SK-N-SH (cell line): ENCODE measurements at regions not wholly inside any gene's neighbourhood (a gene's known extent, or its start where the extent isn't known, plus 50 kb on each side); places are given as distances from the start of the nearest gene placed in this dataset.

Experiments
- CTCF ChIA-PET: fragments of 300-600, 350-600 bp; formaldehyde crosslinking; extraction: SDS; loops from one replicate; lab custom pipeline; 2021; lab: Yijun Ruan, JAX
- POLR2A ChIA-PET: fragments of 350-600 bp; sonication (Branson Sonifier 250); formaldehyde crosslinking; extraction: SDS; loops from one replicate; lab custom pipeline; 2020; ENCODE audit warnings: antibody characterized with exemption, inconsistent platforms; lab: Yijun Ruan, JAX
- DNase-seq: peaks from one replicate; pipeline ENCODE4 v3.0.0; 2012
- H2AFZ ChIP-seq: fragments of 200-600 bp; sonication (generic); 2 replicates; pipeline ENCODE4 v1.8.1; 2016; ENCODE audit warnings: antibody characterized with exemption, mild to moderate bottlenecking, low read depth
- H3F3A ChIP-seq: fragments of 200-600 bp; sonication (generic); replicated peaks from 2 replicates; pipeline ENCODE3; 2016; ENCODE audit warnings: antibody characterized with exemption, mild to moderate bottlenecking; ENCODE audit not compliant: insufficient read depth
- H3K27ac ChIP-seq, 2 experiments: fragments of 200-500 bp in 1 of 2; fragments of 200-600 bp in 1 of 2; sonication (Bioruptor generic) in 1 of 2; sonication (generic), shearing (Covaris generic) in 1 of 2; 2 replicates each; pipeline versions ENCODE4 v1.5.1 to v1.6.1; 2014 to 2016; ENCODE audit warnings: low read depth in 2 of 2, inconsistent platforms in 1 of 2, low read length in 1 of 2, mild to moderate bottlenecking in 1 of 2, mixed read lengths in 1 of 2
- H3K27me3 ChIP-seq: fragments of 200-600 bp; sonication (generic), shearing (Covaris generic); 2 replicates; pipeline ENCODE4 v1.6.1; 2016; ENCODE audit warnings: mixed run types; ENCODE audit not compliant: insufficient read depth
- H3K36me3 ChIP-seq, 2 experiments: fragments of 200-500 bp in 1 of 2; fragments of 200-600 bp in 1 of 2; sonication (Bioruptor generic) in 1 of 2; sonication (generic) in 1 of 2; replicated peaks in 1 of 2; 2 replicates each; pipeline versions ENCODE3 to v1.5.1; 2014 to 2016; ENCODE audit warnings: low read length in 1 of 2, mild to moderate bottlenecking in 1 of 2; ENCODE audit not compliant: insufficient read depth in 2 of 2, control insufficient read depth in 1 of 2
- H3K4me1 ChIP-seq, 2 experiments: fragments of 200-500 bp in 1 of 2; fragments of 200-600 bp in 1 of 2; sonication (Bioruptor generic) in 1 of 2; sonication (generic), shearing (Covaris generic) in 1 of 2; 2 replicates each; pipeline versions ENCODE4 v1.5.1 to v1.6.1; 2014 to 2016; ENCODE audit warnings: low read depth in 1 of 2, low read length in 1 of 2, mixed run types in 1 of 2; ENCODE audit not compliant: insufficient read depth in 2 of 2, control insufficient read depth in 1 of 2
- H3K4me2 ChIP-seq: fragments of 200-600 bp; sonication (generic), shearing (Covaris generic); 2 replicates; pipeline ENCODE4 v1.6.1; 2017; ENCODE audit warnings: mixed run types
- H3K4me3 ChIP-seq, 2 experiments: fragments of 200-500 bp in 1 of 2; fragments of 200-600 bp in 1 of 2; sonication (Bioruptor generic) in 1 of 2; sonication (generic), shearing (Covaris generic) in 1 of 2; 2 replicates each; pipeline versions ENCODE4 v1.5.1 to v1.8.1; 2014 to 2016; ENCODE audit warnings: low read depth in 2 of 2, inconsistent platforms in 1 of 2, low read length in 1 of 2, mild to moderate bottlenecking in 1 of 2, mixed read lengths in 1 of 2, moderate library complexity in 1 of 2
- H3K79me2 ChIP-seq: fragments of 200-600 bp; sonication (generic); 2 replicates; pipeline ENCODE4 v1.8.1; 2017; ENCODE audit warnings: mild to moderate bottlenecking; ENCODE audit not compliant: insufficient read depth
- H3K9ac ChIP-seq: fragments of 200-600 bp; sonication (generic); 2 replicates; pipeline ENCODE4 v1.6.1; 2017; ENCODE audit warnings: mixed run types
- H3K9me2 ChIP-seq: fragments of 200-600 bp; sonication (generic); 2 replicates; pipeline ENCODE4 v1.6.1; 2017; ENCODE audit warnings: mixed run types
- H3K9me3 ChIP-seq: fragments of 200-600 bp; sonication (generic); 2 replicates; pipeline ENCODE4 v1.6.1; 2017; ENCODE audit warnings: mixed run types, mild to moderate bottlenecking, moderate library complexity
- H4K20me1 ChIP-seq: fragments of 200-600 bp; sonication (generic); 2 replicates; pipeline ENCODE4 v1.6.1; 2017; ENCODE audit warnings: mild to moderate bottlenecking, mixed run types; ENCODE audit not compliant: insufficient read depth
- EP300 ChIP-seq, 2 experiments: IDR thresholded peaks; 2 replicates each; pipeline versions ENCODE4 v1.4.0 to v1.6.1; 2012; ENCODE audit warnings: borderline replicate concordance in 1 of 2, low read depth in 1 of 2, low read length in 1 of 2
- FOSL2 ChIP-seq: IDR thresholded peaks from 2 replicates; pipeline ENCODE4 v1.4.0; 2012; ENCODE audit warnings: low read depth, mild to moderate bottlenecking, moderate library complexity, borderline replicate concordance
- FOXJ3 ChIP-seq: sonication (generic); formaldehyde crosslinking; IDR thresholded peaks from 2 replicates; pipeline ENCODE4 v1.5.1; 2020; ENCODE audit warnings: mild to moderate bottlenecking, missing genetic modification reagents
- GATA2 ChIP-seq: sonication (generic); formaldehyde crosslinking; IDR thresholded peaks from 2 replicates; pipeline ENCODE4 v1.5.0; 2020; ENCODE audit warnings: mild to moderate bottlenecking, missing genetic modification reagents
- IRF3 ChIP-seq: fragments of 150-350 bp; IDR thresholded peaks from 2 replicates; pipeline ENCODE4 v1.6.1; 2016; ENCODE audit warnings: mild to moderate bottlenecking, low read depth, low read length
- JUND ChIP-seq: IDR thresholded peaks from 2 replicates; pipeline ENCODE4 v1.4.0; 2012
- POLR2AphosphoS5 ChIP-seq: IDR thresholded peaks from 2 replicates; pipeline ENCODE4 v1.6.1; 2012; ENCODE audit warnings: low read depth, low read length
- RAD21 ChIP-seq: IDR thresholded peaks from 2 replicates; pipeline ENCODE4 v1.6.1; 2012; ENCODE audit warnings: mild to moderate bottlenecking, low read length
- RCOR1 ChIP-seq: fragments of 150-350 bp; IDR thresholded peaks from 2 replicates; pipeline ENCODE4 v1.6.1; 2017; ENCODE audit warnings: antibody characterized with exemption, low read length
- REST ChIP-seq: IDR thresholded peaks from 2 replicates; pipeline ENCODE4 v1.6.1; 2012; ENCODE audit warnings: mild to moderate bottlenecking, low read depth, low read length, moderate library complexity
- RXRA ChIP-seq: IDR thresholded peaks from 2 replicates; pipeline ENCODE4 v1.4.0; 2012; ENCODE audit warnings: low read depth, mild to moderate bottlenecking, borderline replicate concordance
- TAF1 ChIP-seq: IDR thresholded peaks from 2 replicates; pipeline ENCODE4 v1.6.1; 2012; ENCODE audit warnings: low read depth, mild to moderate bottlenecking, low read length, moderate library complexity, borderline replicate concordance
- USF2 ChIP-seq: fragments of 150-350 bp; IDR thresholded peaks from 2 replicates; pipeline ENCODE4 v1.6.1; 2017; ENCODE audit warnings: antibody characterized with exemption, low read length, low read depth, borderline replicate concordance
- YY1 ChIP-seq: IDR thresholded peaks from 2 replicates; pipeline ENCODE4 v1.4.0; 2012; ENCODE audit warnings: low read depth, mild to moderate bottlenecking
- ZBTB33 ChIP-seq: IDR thresholded peaks from 2 replicates; pipeline ENCODE4 v1.4.0; 2012; ENCODE audit warnings: low read depth, borderline replicate concordance
- WGBS: methylation state at CpG from one replicate; pipeline ENCODE4 v1.1.6; 2017; ENCODE audit warnings: low lambda C conversion rate; 5-methylcytosine and 5-hydroxymethylcytosine counted together

GRCh38 chr3:5441401-5441800 lies 253.9 kb downstream of the EDEM1 start:
- ChIA-PET CTCF (no interaction called here), POLR2A (no interaction called here)
- 15% methylated on average over 1 of the region's 1 CpG for WGBS
- Histone ChIP-seq H2AFZ (no peak overlapping the region), H3K4me1 (no peaks in the 10 kb centered on the region), H3F3A (peaks cover 5% of the 10 kb centered on the region), H3K27ac (no peak overlapping the region), H3K79me2 (no peaks in the 10 kb centered on the region), H3K27me3 (no peaks in the 10 kb centered on the region), H3K9me2 (no peaks in the 10 kb centered on the region), H3K4me3 (no peak overlapping the region), H3K9ac (no peak overlapping the region), H3K4me2 (no peak overlapping the region), H4K20me1 (no peaks in the 10 kb centered on the region), H3K36me3 (no peaks in the 10 kb centered on the region), H3K9me3 (0 out of 2 replicates have a peak, but pooled peaks cover 5% of the 10 kb centered on the region)
- DNase-seq = no peak
- TF ChIP-seq IRF3 (no peak), YY1 (no peak), RCOR1 (no peak), TAF1 (no peak), GATA2 (CRISPR knock-in tag) (no peak), USF2 (no peak), EP300 (IDR thresholded peaks at IDR 0.05; ENCODE audit: borderline replicate concordance in 1 of 2, low read depth in 1 of 2, low read length in 1 of 2) (no peak), JUND (no peak), ZBTB33 (no peak), POLR2AphosphoS5 (no peak), REST (no peak), FOXJ3 (CRISPR knock-in tag) (no peak), FOSL2 (no peak), RXRA (no peak), RAD21 (no peak)
